HG02885 (cell line): ENCODE measurements at regions not wholly inside any gene's neighbourhood (a gene's known extent, or its start where the extent isn't known, plus 50 kb on each side); places are given as distances from the start of the nearest gene placed in this dataset.
"Not testable (repeated sequence)": the region's sequence is repeated elsewhere in the genome, so short reads cannot be mapped to it uniquely, and the experiment has no call there.

Experiments used
- ATAC-seq: cut with Tn5 transposase; IDR thresholded peaks from one replicate; pipeline ENCODE4 v1.9.1; 2021; ENCODE audit warnings: mild to moderate bottlenecking; ENCODE audit not compliant: unreplicated experiment, poor library complexity

DNA sequence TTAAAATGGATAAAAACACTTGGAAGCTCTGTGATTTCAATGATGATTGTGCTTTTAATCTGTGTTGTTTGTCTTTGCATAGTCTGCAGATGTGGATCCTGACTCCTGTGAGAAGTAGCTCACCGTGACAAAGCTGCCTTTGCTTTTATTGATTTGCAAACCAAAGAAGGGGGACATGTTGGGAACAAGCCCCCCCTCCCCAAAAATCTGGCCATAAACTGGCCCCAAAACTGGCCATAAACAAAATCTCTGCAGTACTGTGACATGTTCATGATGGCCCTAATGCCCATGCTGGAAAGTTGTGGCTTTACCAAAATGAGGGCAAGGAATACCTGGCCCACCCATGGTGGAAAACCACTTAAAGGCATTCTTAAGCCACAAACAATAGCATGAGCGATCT, 202.4 kb downstream of the YTHDC2 start:
- ATAC-seq, result not testable (repeated sequence)

DNA sequence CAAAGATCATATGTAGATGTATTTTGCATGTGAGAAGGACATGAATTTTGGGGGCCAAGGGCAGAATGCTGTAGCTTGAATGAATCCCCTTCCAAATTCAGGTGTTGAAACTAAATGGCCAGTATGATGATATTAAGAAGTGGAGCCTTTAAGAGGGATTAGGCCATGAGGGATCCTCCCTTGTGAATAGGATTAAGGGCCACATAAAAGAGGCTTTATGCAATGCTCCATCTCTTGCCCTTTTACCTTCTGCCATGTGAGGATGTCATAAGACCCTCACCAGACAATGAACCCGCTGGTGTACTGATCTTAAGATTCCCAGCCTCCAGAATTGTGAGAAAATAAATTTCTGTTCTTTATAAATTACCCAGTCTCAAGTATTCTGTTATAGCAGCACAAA, 206.1 kb downstream of the YTHDC2 start:
- ATAC-seq, result no peak

DNA sequence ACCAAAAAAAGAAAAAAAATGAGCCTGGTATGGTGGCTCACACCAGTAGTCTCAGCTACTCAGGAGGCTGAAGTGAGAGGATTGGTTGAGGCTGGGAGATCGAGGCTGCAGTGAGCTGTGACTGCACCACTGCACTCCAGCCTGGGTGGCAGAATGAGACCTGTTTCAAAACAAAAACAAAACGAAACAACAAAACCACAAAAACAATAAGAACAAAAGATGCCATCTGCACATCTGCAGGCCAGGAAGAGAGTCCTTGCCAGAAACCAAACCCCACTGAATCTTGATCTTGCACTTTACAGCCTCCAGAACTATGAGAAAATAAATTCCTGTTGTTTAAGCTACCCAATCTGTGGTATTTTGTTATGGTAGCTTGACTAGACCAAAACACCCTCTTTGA, 207.7 kb downstream of the YTHDC2 start:
- no peak for ATAC-seq

DNA sequence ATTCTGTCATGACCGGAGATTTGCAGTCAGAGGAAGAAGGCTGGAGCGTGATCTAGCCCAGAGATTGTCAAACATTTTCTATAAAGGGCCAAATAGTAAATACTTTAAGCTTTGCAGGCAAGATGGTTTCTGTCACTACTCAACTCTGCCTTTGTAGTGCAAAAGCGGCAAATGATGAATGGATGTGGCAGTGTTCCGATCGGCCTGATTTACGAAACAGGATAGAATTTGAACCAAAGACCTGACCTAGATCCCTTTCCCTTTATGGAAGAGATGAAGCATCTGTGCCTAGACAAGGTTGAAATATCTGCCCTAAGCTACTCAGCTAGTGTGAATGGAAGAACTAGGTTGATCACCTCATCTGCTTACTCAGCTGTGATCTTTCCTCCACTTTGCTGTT, 209.5 kb downstream of the YTHDC2 start:
- ATAC-seq, result no peak

DNA sequence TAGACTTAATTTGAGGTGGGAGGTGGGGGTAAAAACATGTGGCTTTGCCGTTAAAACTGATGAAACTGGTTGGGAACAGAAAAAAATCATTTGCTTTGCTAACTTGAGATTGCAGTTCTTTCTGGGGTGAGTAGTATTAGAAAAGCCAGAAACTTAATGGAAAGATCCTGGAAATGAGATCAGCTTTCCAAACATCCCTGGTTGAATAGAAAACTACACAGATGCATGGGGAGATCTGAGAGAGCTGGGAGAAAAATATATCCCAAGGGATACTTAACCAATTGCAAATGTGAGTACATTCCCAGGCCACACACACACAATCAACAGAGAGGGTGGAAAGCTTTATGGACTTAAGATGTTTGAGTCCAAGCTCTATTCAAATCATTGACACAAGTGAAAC, 222.3 kb downstream of the YTHDC2 start:
- no peak for ATAC-seq

DNA sequence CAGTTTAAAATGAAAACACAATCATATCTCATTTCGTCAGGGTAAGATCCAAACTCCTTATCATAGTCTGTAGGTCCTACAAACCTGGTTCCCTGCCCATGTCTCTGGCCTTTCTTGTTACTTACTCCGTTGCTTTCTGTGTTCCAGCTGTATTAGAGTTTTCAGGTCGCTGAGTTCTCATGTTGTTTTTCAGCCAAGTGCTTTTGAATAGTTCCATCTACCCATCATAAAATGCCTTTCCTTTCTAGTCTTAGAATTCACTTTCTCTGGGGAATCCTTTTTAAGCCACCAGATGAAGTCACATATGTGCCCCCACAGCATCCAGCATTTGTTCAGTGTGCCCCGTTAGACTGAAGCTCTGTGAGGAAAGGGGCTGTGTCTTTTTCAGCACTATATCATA, 228.7 kb downstream of the YTHDC2 start:
- no peak for ATAC-seq

DNA sequence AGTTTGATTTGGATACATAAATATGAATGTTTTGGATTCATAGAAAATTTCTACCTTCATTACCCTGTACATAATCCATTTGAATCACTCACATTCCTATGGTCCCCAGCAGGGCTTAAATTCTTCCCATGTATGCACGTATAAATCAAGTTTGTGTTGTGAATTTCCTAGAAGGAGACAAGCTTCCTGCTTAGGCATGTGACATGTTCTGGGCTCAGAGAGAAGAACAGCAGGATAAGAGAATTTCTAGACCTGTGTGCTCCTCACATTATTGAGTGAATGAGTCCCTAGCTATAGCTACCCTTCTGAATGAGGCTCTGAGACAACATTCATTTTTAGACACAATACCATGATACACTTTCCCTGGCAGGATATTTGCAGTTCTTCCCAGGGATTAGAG, 229.1 kb downstream of the YTHDC2 start:
- ATAC-seq, result no peak

DNA sequence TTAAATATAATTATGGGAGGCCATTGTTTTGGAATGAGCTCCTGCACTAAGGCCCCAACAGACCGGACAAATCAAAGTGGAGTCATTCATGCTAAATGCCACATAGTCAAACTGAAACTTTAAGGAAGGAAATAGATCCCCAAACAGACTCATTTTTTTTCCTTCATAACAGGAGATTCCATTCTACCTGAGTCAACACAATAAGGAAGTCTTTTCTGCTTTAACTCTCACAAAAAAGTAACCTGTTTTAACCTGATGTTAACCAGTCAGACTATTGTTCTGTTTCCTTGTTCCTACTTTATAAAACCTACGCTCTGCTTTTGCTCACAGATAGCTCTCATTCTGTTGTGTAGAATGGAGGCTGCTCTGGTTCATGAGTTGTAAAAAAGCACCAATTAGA, 234.9 kb downstream of the YTHDC2 start:
- no peak for ATAC-seq

DNA sequence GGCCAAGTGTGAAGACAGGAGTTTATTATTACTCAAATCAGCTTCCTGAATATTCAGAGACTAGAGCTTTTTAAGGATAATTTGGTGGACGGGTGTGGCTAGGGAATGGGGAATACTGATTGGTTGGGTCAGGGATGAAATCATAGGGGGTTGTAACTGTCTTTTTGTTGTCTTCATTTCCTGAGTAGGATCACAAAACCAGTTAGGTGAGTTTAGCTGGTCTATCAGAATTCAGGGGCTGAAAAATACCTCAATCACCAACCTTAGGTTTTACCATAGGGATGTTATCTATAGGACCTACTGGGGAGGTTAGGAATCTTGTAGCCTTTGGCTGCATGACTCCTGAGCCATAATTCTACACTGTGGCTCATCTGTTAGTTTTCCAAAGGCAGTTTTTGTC, 235.8 kb downstream of the YTHDC2 start:
- no peak for ATAC-seq

DNA sequence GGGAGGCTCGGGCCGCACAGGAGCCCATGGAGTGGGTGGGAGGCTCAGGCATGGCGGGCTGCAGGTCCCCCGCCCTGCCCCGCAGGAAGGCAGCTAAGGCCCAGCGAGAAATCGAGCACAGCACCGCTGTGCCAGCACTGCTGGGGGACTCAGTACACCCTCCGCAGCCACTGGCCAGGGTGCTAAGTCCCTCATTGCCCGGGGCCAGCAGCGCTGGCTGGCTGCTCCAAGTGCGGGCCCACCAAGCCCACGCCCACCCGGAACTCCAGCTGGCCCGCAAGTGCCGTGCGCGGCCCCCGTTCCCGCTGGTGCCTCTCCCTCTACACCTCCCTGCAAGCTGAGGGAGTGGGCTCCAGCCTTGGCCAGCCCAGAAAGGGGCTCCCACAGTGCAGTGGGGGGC, 239.7 kb downstream of the YTHDC2 start:
- not testable (repeated sequence) for ATAC-seq

DNA sequence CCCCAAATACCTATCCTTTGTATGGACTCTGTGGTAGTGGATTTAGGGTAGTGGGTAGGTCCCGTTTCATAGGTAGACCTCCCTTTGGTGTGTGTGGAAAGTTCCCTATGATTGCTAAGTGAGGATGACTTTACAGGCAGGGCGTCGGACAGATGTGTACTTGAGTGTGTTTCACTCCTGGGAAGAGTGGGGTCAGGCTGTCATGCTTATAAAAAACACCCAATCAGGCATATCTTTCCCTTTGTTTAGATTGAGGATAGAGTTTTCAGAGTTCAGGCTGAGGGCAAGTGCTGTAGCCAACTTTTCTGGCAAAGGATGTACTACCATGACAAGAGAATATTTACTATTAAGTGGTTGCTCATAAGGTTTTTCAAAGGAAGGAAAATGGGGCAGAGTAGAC, 242.0 kb downstream of the YTHDC2 start:
- ATAC-seq, result no peak

DNA sequence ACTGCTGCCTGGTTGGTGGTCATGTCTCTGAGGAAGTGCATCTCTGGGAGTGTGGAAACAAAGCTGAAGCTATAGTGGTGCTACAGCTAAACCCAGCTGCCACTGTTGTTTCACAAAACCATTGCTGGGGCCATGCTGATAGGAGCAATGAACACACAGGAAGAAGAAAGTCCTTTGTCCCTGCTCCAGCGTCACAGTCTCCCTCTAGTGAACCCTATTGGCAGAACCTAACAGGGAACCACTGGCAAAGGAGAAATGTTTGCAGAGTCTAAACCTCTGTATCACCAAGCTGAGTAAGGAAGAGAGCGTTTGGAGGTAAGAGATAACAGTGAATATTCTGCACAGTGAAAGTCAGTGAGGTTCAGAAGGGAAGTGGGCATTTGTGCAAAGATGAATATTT, 244.0 kb downstream of the YTHDC2 start:
- no peak for ATAC-seq

DNA sequence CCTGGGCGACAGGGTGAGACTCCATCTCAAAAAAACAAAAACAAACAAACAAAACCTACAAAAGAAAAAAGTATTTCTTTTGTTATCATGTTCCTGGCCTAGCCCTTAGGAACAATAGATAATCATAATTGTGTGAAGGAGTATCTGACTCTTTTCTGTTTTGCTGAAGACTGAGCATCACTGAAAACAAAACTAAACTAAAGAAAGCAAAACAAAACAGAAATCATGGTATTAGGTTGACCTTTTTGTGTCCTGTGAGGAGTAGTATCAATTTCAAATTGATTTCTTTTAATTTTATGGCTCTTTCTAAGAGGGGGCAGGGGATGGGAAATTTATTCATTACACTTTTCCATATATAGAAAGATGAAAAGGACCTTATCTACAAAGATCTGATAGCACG, 246.0 kb downstream of the YTHDC2 start:
- peak; percentile 37 for ATAC-seq

DNA sequence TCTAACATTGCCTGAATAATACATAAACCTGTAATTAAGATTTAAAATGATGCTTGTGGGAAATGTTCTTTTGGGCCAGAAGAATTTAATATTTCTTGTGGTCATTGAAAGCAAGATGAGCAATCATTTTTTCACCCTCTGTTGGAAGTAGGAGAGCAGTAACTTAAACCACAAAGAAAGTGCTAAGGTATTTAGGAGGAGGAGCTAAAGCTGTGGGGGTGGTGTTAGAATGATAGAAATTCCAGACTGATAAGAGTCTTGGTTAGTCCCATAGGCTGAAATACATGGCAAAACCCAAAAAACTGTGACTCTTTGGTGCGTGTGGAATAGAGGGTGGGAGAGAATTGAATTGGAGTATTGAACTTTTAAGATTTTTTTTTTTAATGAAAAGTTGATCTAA, 247.0 kb downstream of the YTHDC2 start:
- ATAC-seq, result no peak

DNA sequence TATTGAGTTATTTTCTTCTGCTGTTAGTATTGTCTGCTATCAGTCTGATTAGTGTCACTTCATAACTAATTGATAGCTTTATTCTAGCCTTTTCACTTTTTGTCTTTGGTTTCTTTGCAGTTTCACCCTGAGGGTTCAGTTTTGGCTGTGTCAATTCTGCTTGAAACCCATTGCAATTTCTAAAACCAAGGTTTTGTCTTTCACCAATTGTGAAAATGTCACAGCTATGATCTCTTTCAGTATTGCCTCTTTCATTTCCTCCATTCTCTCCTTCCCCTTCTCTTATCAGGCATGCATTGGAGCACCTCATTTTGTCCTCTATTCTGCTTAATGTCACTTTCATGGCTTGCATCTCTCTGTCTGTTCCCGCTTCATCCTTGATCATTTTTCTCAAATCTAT, 248.1 kb downstream of the YTHDC2 start:
- no peak for ATAC-seq

DNA sequence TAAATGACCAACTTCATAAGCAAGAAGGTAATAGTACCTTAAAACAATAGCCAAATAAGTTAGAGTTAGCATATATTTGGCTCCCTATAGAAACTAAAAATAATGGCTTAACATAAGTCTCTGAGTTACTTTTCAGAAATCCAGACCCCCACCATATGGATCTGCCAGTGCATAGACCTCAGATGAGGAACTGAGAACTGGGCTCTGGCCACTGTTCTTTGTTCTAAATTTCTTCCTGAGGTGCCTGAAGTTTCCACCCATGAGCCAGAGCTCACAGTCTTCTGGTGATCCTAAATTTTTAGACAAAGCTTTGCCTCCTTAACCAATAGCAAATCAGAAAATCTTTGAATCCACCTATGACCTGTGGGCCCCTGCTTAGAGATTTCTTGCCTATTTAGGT, 250.9 kb downstream of the YTHDC2 start:
- no peak for ATAC-seq

DNA sequence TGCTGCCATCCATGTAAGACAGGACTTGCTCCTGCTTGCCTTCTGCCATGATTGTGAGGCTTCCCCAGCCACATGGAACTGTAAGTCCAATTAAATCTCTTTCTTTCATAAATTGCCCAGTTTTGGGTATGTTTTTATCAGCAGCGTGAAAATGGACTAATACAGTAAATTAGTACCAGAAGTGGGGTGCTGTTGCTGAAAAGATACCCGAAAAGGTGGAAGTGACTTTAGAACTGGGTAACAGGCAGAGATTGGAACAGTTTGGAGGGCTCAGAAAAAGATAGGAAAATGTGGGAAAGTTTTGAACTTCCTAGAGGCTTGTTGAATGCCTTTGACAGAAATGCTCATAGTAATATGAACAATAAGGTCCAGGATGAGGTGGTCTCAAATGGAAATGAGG, 253.3 kb downstream of the YTHDC2 start:
- not testable (repeated sequence) for ATAC-seq

DNA sequence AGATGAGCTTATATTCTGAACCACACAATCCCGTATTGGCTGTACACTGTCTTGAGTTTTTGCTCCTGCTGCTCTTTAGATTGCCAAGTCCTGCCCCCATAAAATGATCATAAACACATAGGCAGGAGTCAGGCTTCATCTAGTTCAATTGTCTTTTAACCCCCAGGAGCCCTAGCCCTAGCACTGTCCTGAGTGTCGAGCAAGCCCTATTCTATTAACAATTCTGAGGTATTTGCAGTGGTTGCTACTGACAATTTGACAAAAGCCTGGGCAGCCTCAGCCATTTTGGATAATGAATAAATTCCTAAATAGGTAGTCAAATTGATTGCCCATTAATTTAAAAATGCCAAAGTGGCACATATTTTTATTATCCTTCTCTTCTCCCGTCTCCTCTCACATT, 257.2 kb downstream of the YTHDC2 start:
- ATAC-seq, result no peak

DNA sequence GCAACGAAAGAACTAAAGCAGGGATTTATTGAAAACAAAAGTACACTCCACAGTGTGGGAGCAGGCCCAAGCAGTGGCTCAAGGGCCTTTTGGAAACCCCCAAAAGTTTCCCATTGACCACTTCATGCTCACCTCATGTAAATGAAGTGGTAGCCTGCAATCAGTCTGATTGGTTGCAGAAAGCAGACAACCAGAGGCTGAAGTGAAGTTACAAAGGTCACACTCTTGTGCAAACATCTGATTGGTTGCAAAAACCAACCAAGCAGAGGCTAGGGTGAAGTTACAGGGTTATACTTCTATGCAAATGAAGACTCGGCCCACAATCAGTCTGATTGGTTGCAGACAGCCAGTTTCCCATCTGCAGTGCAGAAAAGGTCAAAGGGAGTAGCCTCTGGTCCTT, 258.0 kb downstream of the YTHDC2 start:
- peak; percentile 79 for ATAC-seq

DNA sequence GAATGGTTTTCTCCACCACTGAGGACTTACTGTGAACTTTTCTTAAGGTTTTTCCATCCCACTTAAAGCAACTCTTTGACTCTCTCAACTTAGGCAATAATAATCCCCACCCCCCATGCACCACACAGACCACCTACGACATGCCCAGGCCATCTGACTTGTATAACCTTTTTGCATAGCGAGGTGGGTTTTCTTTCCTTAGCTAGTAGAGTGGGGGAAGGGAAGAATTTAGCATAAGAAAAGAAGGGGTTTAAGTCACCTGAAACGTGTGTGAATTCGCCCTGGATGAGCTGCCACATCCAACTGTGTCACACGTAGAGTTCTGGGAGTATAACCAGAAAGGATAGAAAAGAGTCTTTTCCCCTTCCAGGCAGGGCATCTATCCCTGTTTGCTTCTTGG, 262.7 kb downstream of the YTHDC2 start:
- ATAC-seq, result no peak

DNA sequence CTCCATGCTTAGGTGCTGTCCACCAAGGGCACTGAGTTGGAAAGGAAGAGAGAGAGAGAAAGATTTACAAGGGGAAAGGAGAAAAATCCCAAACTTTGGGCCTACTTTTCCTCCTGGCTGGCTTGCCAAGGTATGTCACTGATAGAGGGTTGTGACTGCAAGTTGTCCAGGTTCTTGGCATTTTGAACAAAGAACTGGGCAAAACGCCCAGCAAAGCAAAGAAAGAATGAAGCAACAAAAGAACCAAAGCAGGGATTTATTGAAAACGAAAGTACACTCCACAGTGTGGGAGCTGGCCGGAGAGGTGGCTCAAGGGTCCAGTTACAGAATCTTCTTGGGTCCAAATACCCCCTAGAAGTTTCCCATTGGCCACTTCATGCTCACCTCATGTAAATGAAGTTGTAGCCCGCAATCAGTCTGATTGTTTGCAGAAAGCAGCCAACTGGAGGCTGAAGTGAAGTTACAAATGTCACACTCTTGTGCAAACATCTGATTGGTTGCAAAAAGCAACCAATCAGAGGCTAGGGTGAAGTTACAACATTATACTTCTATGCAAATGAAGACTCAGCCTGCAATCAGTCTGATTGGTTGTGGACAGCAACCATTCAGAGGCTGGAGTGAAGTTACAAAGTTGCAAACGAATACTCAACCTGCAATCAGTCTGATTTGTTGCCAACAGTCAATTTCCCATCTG, 263.5 kb downstream of the YTHDC2 start:
- no peak for ATAC-seq

DNA sequence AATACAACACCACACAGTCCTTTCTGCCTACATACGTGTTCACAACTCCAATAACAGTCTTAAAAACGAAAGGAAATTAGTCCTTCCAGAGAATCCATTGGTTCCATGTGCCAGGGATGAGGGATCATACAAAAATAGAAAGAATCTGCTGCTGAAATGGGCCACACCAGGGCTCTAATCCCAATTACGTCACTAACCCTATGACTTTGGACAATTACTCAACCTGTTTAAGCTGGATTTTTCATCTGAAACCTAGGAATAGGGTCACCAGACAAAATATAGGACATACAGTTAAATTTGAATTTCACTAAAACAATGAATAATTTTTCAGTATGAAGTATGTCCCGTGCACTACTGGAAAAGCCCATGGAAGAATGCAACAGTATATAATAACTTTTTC, 264.7 kb downstream of the YTHDC2 start:
- ATAC-seq, result no peak

DNA sequence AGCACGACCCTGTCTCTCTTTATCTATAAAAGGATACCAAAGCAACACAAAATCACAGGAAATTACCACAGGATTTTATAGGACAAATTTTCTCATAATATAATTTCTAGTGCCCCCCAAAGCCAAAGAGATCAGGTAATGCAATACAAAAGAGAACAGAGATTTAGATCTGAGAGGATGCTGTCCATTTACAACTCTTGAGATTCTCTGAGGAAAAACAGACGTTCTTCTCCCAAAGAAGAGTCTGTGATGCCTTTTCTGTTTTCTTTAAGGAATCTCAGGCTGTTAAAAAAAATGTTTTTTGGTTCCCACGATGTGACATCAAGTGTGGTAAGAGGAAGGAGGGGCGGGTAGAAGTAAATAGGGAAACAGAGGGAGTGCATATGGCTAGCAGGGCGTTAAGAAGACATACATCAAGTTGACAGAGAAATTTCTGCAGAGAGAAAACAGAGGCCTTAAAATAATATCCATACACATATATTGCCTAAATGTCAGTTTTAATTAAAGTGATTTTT, 274.7 kb downstream of the YTHDC2 start:
- no peak for ATAC-seq
